ENCODE measurements at regions not wholly inside any gene's neighbourhood (a gene's known extent, or its start where the extent isn't known, plus 50 kb on each side); places are given as distances from the start of the nearest gene placed in this dataset.

DNA sequence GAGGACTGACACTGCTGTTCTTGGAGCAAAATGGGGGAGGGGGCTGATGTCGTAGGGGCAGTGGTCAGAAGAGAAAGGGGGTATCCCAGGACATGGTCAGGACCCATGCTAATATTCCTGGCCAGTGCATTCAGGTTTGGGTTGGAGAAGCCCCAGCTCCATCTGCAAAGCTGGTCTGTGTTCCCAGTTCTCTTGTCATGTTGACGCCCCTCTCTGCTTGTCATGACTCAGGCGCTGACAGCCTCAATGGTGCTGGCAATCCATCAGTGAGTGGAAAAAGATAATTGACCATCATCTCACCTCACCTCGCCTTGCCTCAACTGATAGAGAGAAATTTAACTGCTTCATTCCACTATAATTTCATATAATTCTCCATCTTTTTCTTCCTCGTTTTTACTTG lies 283.1 kb upstream of the CADM1 start:
- no peaks in the 10 kb centered on the region for H3K4me1 ChIP-seq
- no peaks in the 10 kb centered on the region for H3K27me3 ChIP-seq
- DNase-seq (no peak), ATAC-seq (no peak)
- H3K4me3 ChIP-seq = no peak overlapping the region
- TF ChIP-seq CTCF (IDR thresholded peaks at IDR 0.05) = no peak
- H3K27ac ChIP-seq = no peak overlapping the region
- H3K36me3 ChIP-seq = no peaks in the 10 kb centered on the region
- peaks cover 0 to 4% of the 10 kb centered on the region in 2 donors for H3K9me3 ChIP-seq
- intact Hi-C loops (cut with DNase I) = no loop called here

DNA sequence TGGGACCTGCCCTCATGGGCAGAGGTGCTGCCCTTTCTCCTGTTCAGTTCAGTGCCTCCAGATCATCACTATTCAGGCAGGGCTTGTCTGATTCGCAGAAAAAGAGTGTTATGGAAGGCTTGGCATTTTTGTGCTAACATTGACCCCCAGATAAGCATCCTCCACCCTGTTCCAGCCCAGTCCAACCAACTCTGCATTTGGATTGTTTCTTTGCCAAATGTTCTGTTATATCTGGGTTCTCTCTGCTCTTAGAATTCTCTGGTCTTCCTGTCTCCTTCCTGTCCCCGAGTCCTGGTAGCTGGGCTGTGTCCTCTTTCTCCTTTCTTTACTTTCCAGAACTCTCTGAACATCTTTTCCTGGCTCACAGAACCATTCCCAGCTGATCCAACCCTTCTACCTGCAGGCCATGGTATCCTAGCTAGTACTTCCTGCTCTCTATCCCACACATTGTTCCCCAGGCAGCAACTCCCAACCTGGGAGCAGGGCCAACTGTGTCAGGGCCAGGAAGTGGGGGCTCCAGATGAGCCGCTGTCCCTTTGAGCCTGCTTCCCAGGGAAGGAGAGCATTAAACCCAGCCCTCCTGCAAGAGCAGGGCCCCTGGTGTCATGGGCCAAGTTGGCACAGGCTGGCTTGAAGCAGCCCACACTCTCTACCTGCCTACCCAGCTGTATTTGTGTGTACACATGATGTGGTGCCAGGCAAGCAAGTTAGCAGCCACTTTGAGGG lies 280.7 kb upstream of the CADM1 start:
- DNase-seq = peak in 1 of 4 donors; percentile 44
- Histone ChIP-seq H3K27me3 (no peaks in the 10 kb centered on the region), H3K36me3 (no peaks in the 10 kb centered on the region), H3K27ac (no peak overlapping the region), H3K9me3 (peaks cover 0 to 10% of the 10 kb centered on the region in 2 donors), H3K4me1 (no peaks in the 10 kb centered on the region), H3K4me3 (no peak overlapping the region)
- TF ChIP-seq CTCF (IDR thresholded peaks at IDR 0.05) = no peak
- ATAC-seq = no peak
- intact Hi-C loops (cut with DNase I) = no loop called here

DNA sequence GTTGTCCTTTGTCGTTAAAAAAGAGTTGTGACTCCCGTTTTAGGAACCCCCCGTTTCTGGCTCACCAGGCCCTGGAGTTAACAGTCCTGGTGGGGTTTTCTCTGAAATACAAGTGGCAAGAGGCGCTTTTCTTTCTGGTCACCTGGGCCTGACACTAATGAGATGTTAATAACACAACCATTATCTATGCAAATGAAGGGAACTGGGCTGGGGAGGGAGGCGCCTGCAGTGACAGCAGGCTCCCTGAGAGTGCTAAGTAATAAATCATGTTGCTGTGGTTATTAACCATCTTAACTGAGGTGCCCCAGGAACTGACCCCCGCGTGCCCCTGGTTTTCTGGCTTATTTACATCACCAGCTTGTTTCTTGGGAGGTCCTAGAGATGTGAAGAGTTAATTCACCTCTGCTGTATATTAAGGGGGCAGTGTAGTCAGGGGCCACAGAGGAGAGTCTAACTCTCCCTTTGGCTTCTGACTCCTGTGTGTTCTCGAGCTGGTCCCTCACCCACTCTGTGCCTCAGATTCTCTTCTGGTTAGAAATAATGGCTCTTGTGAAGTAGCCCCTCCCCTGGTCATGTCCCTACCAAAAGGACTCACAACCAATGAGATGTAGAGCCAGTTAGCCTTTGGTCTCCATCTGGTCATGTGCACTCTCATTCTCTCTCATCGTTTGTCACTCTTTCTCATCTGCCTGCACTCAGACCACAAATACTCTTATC lies 276.6 kb upstream of the CADM1 start:
- no peaks in the 10 kb centered on the region for H3K4me1 ChIP-seq
- H3K27ac ChIP-seq = no peak overlapping the region
- no peaks in the 10 kb centered on the region for H3K27me3 ChIP-seq
- no peak overlapping the region for H3K4me3 ChIP-seq
- ATAC-seq = no peak
- intact Hi-C loops (cut with DNase I) = no loop called here
- H3K9me3 ChIP-seq = peaks cover 0 to 10% of the 10 kb centered on the region in 2 donors
- no peaks in the 10 kb centered on the region for H3K36me3 ChIP-seq
- TF ChIP-seq CTCF (IDR thresholded peaks at IDR 0.05) = no peak
- no peak for DNase-seq

- intact Hi-C loops (cut with DNase I) = no loop called here
- peaks cover 0 to 10% of the 10 kb centered on the region in 2 donors for H3K9me3 ChIP-seq
Observed at GRCh38 chr11:115778928-115779650, 274.9 kb upstream of the CADM1 start.

More at GRCh38 chr11:115778928-115779650, 274.9 kb upstream of the CADM1 start:
- DNase-seq (no peak), ATAC-seq (no peak)
- Histone ChIP-seq H3K4me1 (no peaks in the 10 kb centered on the region), H3K27me3 (no peaks in the 10 kb centered on the region), H3K36me3 (no peaks in the 10 kb centered on the region), H3K4me3 (no peak overlapping the region), H3K27ac (no peak overlapping the region)
- TF ChIP-seq CTCF (IDR thresholded peaks at IDR 0.05) = no peak
